ENCODE measurements at regions not wholly inside any gene's neighbourhood (a gene's known extent, or its start where the extent isn't known, plus 50 kb on each side); places are given as distances from the start of the nearest gene placed in this dataset.

DNA sequence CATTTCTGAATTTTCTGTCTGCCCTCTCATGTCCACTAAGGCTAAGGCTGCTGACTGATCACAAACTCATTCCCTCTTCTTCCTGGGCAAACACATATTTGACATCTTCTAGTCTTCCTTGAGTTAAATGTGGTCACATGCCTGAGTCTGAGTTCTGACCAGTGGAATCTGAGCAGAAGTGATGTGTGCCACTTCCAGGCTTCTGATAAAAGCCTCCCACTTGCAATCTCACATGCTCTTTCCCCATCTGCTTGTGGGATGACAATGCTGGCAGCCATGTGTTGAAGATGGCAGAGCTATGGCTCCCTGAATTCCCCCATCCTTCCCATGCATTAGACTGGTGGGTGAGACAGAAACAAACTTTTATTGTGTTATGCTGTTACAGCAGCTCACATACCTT, 149.9 kb upstream of the ZNF648 start:
- H3K9me3 ChIP-seq (ENCODE audit: control insufficient read depth in 1 of 2, insufficient read depth in 1 of 2, low read depth in 1 of 2, low read length in 2 of 2) = no peaks in the 10 kb centered on the region
- H3K4me3 ChIP-seq (replicated peaks in 1 of 2; ENCODE audit: low read depth in 1 of 2, low read length in 2 of 2) = no peak overlapping the region
- H3K4me2 ChIP-seq (ENCODE audit: low read length) = no peak overlapping the region
- no peaks in the 10 kb centered on the region for H3K27me3 ChIP-seq (ENCODE audit: insufficient read depth, low read length)
- BruUV-seq (replicated peaks) = no TSS peak
- ATAC-seq (no peak), DNase-seq (ENCODE audit: low read depth, low spot score) (no peak)
- no peak overlapping the region for H2AFZ ChIP-seq (ENCODE audit: low read depth, low read length, poor library complexity, severe bottlenecking)
- H4K20me1 ChIP-seq (ENCODE audit: insufficient read depth) = no peaks in the 10 kb centered on the region
- no peak overlapping the region for H3K27ac ChIP-seq (ENCODE audit: low read depth, low read length)
- no peaks in the 10 kb centered on the region for H3K36me3 ChIP-seq (ENCODE audit: control insufficient read depth in 1 of 2, insufficient read depth in 2 of 2, low read length in 2 of 2)
- CTCF ChIA-PET = no interaction called here
- H3K4me1 ChIP-seq (ENCODE audit: control insufficient read depth in 1 of 2, insufficient read depth in 2 of 2, low read length in 2 of 2) = peaks cover 0 to 5% of the 10 kb centered on the region in 2 experiments; a peak in 1 of 4 replicates
- no peaks in the 10 kb centered on the region for H3K79me2 ChIP-seq (ENCODE audit: insufficient read depth, low read length)
- RAD21 ChIA-PET (ENCODE audit: low non-redundant PET in 1 of 2, low total read pairs in 2 of 2, uncharacterized antibody in 2 of 2, unreplicated experiment in 2 of 2) = no interaction called here
- POLR2A ChIA-PET = no interaction called here
- H3K9ac ChIP-seq (ENCODE audit: low read length) = no peak overlapping the region
- H3K9me2 ChIP-seq (ENCODE audit: insufficient read depth) = no peaks in the 10 kb centered on the region
- intact Hi-C loops (cut with micrococcal nuclease) = no loop called here
- no peak for TF ChIP-seq RAD21 (IDR thresholded peaks at IDR 0.05; ENCODE audit: low read depth)
- TF ChIP-seq, protein P1, sequence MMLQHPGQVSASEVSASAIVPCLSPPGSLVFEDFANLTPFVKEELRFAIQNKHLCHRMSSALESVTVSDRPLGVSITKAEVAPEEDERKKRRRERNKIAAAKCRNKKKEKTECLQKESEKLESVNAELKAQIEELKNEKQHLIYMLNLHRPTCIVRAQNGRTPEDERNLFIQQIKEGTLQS (IDR thresholded peaks at IDR 0.05) = no peak
- TF ChIP-seq TCF7L2 (IDR thresholded peaks at IDR 0.05; ENCODE audit: borderline replicate concordance, extremely low read depth, insufficient read depth, insufficient read length) = no peak
- TF ChIP-seq ZNF274 (IDR thresholded peaks at IDR 0.05; ENCODE audit: low read depth, low read length) = no peak
- no peak for TF ChIP-seq POLR2A (IDR thresholded peaks at IDR 0.05; ENCODE audit: borderline replicate concordance, extremely low read depth, insufficient read depth, insufficient read length)
- no peak for TF ChIP-seq SRF (IDR thresholded peaks at IDR 0.05; ENCODE audit: low read depth)
- no peak for TF ChIP-seq EZH2 (IDR thresholded peaks at IDR 0.05)
- TF ChIP-seq SIN3A (IDR thresholded peaks at IDR 0.05; ENCODE audit: low read depth) = no peak
- no peak for TF ChIP-seq EZH2phosphoT487 (IDR thresholded peaks at IDR 0.05; ENCODE audit: borderline replicate concordance)
- TF ChIP-seq, protein P2, sequence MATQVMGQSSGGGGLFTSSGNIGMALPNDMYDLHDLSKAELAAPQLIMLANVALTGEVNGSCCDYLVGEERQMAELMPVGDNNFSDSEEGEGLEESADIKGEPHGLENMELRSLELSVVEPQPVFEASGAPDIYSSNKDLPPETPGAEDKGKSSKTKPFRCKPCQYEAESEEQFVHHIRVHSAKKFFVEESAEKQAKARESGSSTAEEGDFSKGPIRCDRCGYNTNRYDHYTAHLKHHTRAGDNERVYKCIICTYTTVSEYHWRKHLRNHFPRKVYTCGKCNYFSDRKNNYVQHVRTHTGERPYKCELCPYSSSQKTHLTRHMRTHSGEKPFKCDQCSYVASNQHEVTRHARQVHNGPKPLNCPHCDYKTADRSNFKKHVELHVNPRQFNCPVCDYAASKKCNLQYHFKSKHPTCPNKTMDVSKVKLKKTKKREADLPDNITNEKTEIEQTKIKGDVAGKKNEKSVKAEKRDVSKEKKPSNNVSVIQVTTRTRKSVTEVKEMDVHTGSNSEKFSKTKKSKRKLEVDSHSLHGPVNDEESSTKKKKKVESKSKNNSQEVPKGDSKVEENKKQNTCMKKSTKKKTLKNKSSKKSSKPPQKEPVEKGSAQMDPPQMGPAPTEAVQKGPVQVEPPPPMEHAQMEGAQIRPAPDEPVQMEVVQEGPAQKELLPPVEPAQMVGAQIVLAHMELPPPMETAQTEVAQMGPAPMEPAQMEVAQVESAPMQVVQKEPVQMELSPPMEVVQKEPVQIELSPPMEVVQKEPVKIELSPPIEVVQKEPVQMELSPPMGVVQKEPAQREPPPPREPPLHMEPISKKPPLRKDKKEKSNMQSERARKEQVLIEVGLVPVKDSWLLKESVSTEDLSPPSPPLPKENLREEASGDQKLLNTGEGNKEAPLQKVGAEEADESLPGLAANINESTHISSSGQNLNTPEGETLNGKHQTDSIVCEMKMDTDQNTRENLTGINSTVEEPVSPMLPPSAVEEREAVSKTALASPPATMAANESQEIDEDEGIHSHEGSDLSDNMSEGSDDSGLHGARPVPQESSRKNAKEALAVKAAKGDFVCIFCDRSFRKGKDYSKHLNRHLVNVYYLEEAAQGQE (IDR thresholded peaks at IDR 0.05; ENCODE audit: low read depth) = no peak
- no peak for TF ChIP-seq SP1 (IDR thresholded peaks at IDR 0.05; ENCODE audit: low read depth)
- no peak for TF ChIP-seq EGR1 (IDR thresholded peaks at IDR 0.05; ENCODE audit: low read depth)
- TF ChIP-seq CTCF (IDR thresholded peaks at IDR 0.05 in 2 of 3, conservative IDR thresholded peaks at IDR 0.05 in 1 of 3; ENCODE audit: borderline replicate concordance in 1 of 3, insufficient read depth in 1 of 3, low read depth in 2 of 3, low read length in 2 of 3) = no peak
- no peak for TF ChIP-seq ZFX (IDR thresholded peaks at IDR 0.05)
- no peak for TF ChIP-seq CBX3 (IDR thresholded peaks at IDR 0.05; ENCODE audit: low read depth)
- TF ChIP-seq ELF1 (IDR thresholded peaks at IDR 0.05; ENCODE audit: borderline replicate concordance, low read depth) = no peak
- TF ChIP-seq, protein P3, sequence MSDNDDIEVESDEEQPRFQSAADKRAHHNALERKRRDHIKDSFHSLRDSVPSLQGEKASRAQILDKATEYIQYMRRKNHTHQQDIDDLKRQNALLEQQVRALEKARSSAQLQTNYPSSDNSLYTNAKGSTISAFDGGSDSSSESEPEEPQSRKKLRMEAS (IDR thresholded peaks at IDR 0.05) = no peak
- TF ChIP-seq YY1 (IDR thresholded peaks at IDR 0.05; ENCODE audit: extremely low read depth, insufficient replicate concordance, low read depth, low read length) = no peak

Measured in HCT116 (cell line).